GM12864 (cell line): ENCODE measurements at regions not wholly inside any gene's neighbourhood (a gene's known extent, or its start where the extent isn't known, plus 50 kb on each side); places are given as distances from the start of the nearest gene placed in this dataset.

Experiments
- DNase-seq: peaks from one replicate; pipeline ENCODE4 v3.0.0-alpha.2; 2011; ENCODE audit warnings: low read depth
- H3K4me3 ChIP-seq: 2 replicates; pipeline ENCODE4 v1.5.1; 2011; ENCODE audit warnings: mild to moderate bottlenecking, low read depth, low read length, control low read depth
- CTCF ChIP-seq: IDR thresholded peaks from 2 replicates; pipeline ENCODE4 v1.5.1; 2011; ENCODE audit warnings: low read depth, mild to moderate bottlenecking, moderate library complexity, low read length, control low read depth, inconsistent platforms; ENCODE audit errors: missing control alignments

GRCh38 chr12:75974323-75975187 lies 57.0 kb downstream of the PHLDA1 start:
- no peak for TF ChIP-seq CTCF
- H3K4me3 ChIP-seq: no peak overlapping the region
- DNase-seq: no peak

- no peak for DNase-seq
- no peak for TF ChIP-seq CTCF
- no peak overlapping the region for H3K4me3 ChIP-seq
Observed at GRCh38 chr12:75971253-75971652, 60.3 kb downstream of the PHLDA1 start.

- DNase-seq: no peak
- no peak overlapping the region for H3K4me3 ChIP-seq
- no peak for TF ChIP-seq CTCF
Observed at GRCh38 chr12:75970310-75970709, 61.3 kb downstream of the PHLDA1 start.

GRCh38 chr12:75969768-75970167 lies 61.8 kb downstream of the PHLDA1 start:
- H3K4me3 ChIP-seq: no peak overlapping the region
- DNase-seq: no peak
- TF ChIP-seq CTCF: no peak

GRCh38 chr12:75965661-75966060 lies 65.9 kb downstream of the PHLDA1 start:
- TF ChIP-seq CTCF: no peak
- no peak for DNase-seq
- no peak overlapping the region for H3K4me3 ChIP-seq

- H3K4me3 ChIP-seq: no peak overlapping the region
- DNase-seq: no peak
- no peak for TF ChIP-seq CTCF
Observed at GRCh38 chr12:75964150-75964549, 67.4 kb downstream of the PHLDA1 start.

GRCh38 chr12:75961878-75962277 lies 69.7 kb downstream of the PHLDA1 start:
- no peak for TF ChIP-seq CTCF
- DNase-seq: no peak
- H3K4me3 ChIP-seq: no peak overlapping the region
